Vagina (tissue), 2 donors: ENCODE measurements at regions not wholly inside any gene's neighbourhood (a gene's known extent, or its start where the extent isn't known, plus 50 kb on each side); places are given as distances from the start of the nearest gene placed in this dataset.
"Not testable (repeated sequence)": the region's sequence is repeated elsewhere in the genome, so short reads cannot be mapped to it uniquely, and the experiment has no call there.

Experiments
- DNase-seq, 2 donors: peaks; one replicate each; pipeline ENCODE4 v3.0.0-alpha.2; 2017; ENCODE audit errors: extremely low spot score in 2 of 2
- H3K27ac ChIP-seq: fragments of 200-600 bp; sonication (generic); one replicate; pipeline ENCODE4 v1.5.1; 2019
- H3K27me3 ChIP-seq: fragments of 200-600 bp; sonication (generic); one replicate; pipeline ENCODE4 v1.5.1; 2019
- H3K36me3 ChIP-seq, 2 donors: fragments of 200-600 bp; sonication (generic); one replicate each; pipeline ENCODE4 v1.5.1; 2017 to 2019
- H3K4me1 ChIP-seq: fragments of 200-600 bp; sonication (generic); one replicate; pipeline ENCODE4 v1.5.1; 2019
- H3K4me3 ChIP-seq, 2 donors: fragments of 200-600 bp; sonication (generic); 1 replicate in 1 of 2; 2 replicates in 1 of 2; pipeline ENCODE4 v1.5.1; 2016 to 2019
- H3K9me3 ChIP-seq: fragments of 200-600 bp; sonication (generic); one replicate; pipeline ENCODE4 v1.5.1; 2019
- POLR2A ChIP-seq, 2 donors: fragments of 450-650 bp; IDR thresholded peaks; one replicate each; pipeline ENCODE4 v1.6.1; 2017; ENCODE audit warnings: antibody characterized with exemption in 2 of 2, mild to moderate bottlenecking in 2 of 2, moderate library complexity in 2 of 2
- POLR2AphosphoS5 ChIP-seq, 2 donors: sonication (generic); formaldehyde crosslinking; IDR thresholded peaks; one replicate each; pipeline ENCODE4 v1.9.0; 2017; ENCODE audit warnings: antibody characterized with exemption in 2 of 2, mild to moderate bottlenecking in 2 of 2, low read depth in 1 of 2; ENCODE audit not compliant: insufficient read depth in 1 of 2
- intact Hi-C: fragments of 100-400 bp; cut with DNase I; formaldehyde crosslinking; loops from one replicate; pipeline ENCODE4 v1.15.1; 2023
- TF ChIP-seq, protein P1 (sequence below), 3 experiments: fragments of 450-650 bp in 2 of 3; fragments of 200-600 bp in 1 of 3; sonication (generic) in 1 of 3; IDR thresholded peaks; one replicate each; pipeline ENCODE4 v1.5.1; 2017 to 2019; ENCODE audit warnings: antibody characterized with exemption in 3 of 3, mild to moderate bottlenecking in 2 of 3, moderate library complexity in 2 of 3

DNA sequence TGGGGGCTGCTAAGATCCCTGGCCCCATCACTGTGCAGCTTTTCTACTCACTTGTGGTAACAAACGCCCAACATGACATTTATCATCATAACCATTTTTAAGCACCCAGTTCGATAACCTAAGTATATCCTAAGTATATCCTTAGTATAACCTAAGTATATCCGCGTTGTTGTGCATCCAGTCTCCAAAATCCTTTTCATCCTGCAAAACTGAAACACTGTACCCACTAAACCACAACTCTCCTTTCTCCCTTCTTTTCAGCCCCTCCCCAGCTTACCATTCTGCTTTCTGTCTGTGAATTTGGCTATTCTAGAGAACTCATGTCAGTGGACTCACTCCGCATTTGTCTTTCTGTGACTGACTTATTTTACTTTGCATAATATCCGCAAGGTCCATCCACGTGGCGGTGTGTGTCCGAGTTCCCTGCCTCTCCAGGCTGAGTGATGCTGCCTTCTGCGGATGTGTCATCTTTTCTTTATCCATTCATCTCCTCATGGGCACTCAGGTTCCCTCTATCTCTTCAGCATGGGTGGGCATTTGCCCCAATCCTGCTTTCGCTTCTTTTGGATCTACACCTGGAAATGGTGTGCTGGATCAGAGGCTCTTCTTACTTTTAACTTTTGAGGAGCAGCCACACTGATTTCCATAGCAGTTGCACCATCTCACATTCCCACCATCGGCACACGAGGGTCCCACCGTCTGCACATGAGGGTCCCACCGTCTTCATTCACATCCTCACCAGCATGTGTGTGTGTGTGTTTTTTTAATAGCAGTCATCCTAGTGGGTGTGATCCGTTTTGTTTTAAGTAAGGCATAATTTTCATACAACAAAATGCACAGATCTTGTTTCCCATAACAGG is 82.4 kb upstream of the CLDN5 start:
- TF ChIP-seq POLR2A (IDR thresholded peaks at IDR 0.05) (no peak), POLR2AphosphoS5 (IDR thresholded peaks at IDR 0.05; ENCODE audit: insufficient read depth in 1 of 2, low read depth in 1 of 2) (no peak)
- TF ChIP-seq, protein P1, sequence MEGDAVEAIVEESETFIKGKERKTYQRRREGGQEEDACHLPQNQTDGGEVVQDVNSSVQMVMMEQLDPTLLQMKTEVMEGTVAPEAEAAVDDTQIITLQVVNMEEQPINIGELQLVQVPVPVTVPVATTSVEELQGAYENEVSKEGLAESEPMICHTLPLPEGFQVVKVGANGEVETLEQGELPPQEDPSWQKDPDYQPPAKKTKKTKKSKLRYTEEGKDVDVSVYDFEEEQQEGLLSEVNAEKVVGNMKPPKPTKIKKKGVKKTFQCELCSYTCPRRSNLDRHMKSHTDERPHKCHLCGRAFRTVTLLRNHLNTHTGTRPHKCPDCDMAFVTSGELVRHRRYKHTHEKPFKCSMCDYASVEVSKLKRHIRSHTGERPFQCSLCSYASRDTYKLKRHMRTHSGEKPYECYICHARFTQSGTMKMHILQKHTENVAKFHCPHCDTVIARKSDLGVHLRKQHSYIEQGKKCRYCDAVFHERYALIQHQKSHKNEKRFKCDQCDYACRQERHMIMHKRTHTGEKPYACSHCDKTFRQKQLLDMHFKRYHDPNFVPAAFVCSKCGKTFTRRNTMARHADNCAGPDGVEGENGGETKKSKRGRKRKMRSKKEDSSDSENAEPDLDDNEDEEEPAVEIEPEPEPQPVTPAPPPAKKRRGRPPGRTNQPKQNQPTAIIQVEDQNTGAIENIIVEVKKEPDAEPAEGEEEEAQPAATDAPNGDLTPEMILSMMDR (IDR thresholded peaks at IDR 0.05): no peak
- peak overlapping the region; percentile 18 for H3K27ac ChIP-seq
- H3K27me3 ChIP-seq: no peaks in the 10 kb centered on the region
- no peaks in the 10 kb centered on the region for H3K9me3 ChIP-seq
- DNase-seq: no peak
- peaks cover 8% of the 10 kb centered on the region for H3K4me1 ChIP-seq
- intact Hi-C loops: loop anchor here (10.0 kb wide), 1 partner anchor 102 kb away; no protein-coding TSS in a partner anchor
- H3K4me3 ChIP-seq: no peak overlapping the region
- no peaks in the 10 kb centered on the region for H3K36me3 ChIP-seq

DNA sequence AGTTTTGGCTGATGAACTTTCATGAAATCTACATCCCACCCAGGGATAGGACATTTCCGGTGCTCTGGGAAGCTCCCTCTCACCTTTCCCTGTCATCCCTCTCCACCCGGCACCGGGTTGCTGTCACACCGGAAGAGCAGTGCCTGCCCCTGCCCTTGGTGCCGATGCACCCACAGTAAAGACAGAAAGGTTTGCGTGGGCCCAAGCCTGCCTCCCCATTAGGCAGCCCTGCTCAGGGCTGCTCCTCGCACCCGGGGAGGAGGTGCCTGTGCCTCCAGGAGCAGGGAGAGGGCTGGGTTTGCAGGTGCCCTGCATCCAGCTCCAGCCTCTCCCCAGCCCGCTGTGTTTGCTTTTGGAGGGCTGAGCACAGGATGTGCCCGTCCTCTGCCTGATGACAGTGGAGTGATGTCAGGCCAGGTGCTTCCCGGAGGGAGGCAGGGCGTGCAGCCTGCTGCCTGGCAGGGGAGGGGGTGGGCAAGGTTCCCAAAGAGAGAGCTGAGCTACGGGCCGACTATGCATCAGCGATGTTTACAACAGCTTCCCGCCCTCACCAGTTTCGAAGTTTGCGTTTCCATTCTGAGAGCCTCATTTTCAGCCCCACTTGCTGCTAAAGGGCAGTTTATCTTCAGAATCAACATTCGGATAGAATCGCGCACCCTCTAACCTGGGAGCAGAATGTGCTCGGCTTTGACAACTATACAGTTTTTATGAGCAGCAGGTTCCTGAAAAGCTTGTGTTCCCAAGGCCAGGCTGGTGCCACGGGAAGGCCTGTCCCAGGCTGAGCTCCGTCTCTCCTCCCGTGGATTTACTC is 83.2 kb upstream of the CLDN5 start:
- Histone ChIP-seq H3K4me3 (no peak overlapping the region), H3K27ac (peak overlapping the region; percentile 22), H3K27me3 (no peaks in the 10 kb centered on the region), H3K9me3 (no peaks in the 10 kb centered on the region), H3K4me1 (peaks cover 8% of the 10 kb centered on the region), H3K36me3 (no peaks in the 10 kb centered on the region)
- DNase-seq: no peak
- intact Hi-C loops: loop anchor here (10.0 kb wide), 1 partner anchor 103 kb away; no protein-coding TSS in a partner anchor
- TF ChIP-seq POLR2AphosphoS5 (IDR thresholded peaks at IDR 0.05; ENCODE audit: insufficient read depth in 1 of 2, low read depth in 1 of 2): peak; percentile 77 to 82
- TF ChIP-seq, protein P1 (IDR thresholded peaks at IDR 0.05): no peak
- TF ChIP-seq POLR2A (IDR thresholded peaks at IDR 0.05): no peak

DNA sequence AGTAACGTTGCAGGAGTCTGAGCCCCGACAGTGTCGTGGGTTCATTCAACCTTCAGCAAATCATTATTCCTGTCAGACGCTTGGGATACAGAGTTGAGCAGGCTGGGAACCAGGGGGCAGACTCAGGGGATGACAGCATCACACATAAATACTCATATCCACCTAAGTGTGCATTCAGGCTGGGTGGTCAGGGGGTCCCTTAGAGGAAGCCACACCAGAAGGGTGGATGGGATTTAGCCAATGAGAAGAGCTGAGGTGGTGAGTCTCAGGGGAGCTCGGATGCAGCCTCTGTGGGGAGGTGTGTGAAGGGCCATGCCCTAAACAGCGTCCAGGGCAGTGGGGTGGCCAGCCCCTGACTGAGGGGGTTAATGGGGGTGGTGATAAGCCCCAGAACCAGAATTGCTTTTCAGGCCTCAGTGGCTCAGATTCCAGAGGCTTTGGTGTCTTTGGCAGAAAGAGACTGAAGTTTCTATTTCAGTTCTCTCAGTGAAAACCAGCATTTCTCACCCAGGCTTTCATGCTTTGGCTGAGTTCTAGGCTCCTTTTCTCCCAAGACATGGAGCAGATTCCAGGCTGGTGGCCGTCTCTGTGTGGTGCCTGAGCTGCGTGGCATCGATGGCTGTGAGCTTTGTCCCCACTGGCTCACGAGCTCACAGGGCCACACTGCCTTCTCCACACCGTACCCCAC is 83.9 kb upstream of the CLDN5 start:
- intact Hi-C loops: loop anchor here (10.0 kb wide), 1 partner anchor 103 kb away; no protein-coding TSS in a partner anchor
- Histone ChIP-seq H3K27me3 (no peaks in the 10 kb centered on the region), H3K36me3 (no peaks in the 10 kb centered on the region), H3K4me1 (peaks cover 8% of the 10 kb centered on the region), H3K9me3 (no peaks in the 10 kb centered on the region), H3K4me3 (no peak overlapping the region), H3K27ac (peak overlapping the region; percentile 22)
- no peak for DNase-seq
- TF ChIP-seq, protein P1 (IDR thresholded peaks at IDR 0.05): no peak
- no peak for TF ChIP-seq POLR2AphosphoS5 (IDR thresholded peaks at IDR 0.05; ENCODE audit: insufficient read depth in 1 of 2, low read depth in 1 of 2)
- no peak for TF ChIP-seq POLR2A (IDR thresholded peaks at IDR 0.05)

DNA sequence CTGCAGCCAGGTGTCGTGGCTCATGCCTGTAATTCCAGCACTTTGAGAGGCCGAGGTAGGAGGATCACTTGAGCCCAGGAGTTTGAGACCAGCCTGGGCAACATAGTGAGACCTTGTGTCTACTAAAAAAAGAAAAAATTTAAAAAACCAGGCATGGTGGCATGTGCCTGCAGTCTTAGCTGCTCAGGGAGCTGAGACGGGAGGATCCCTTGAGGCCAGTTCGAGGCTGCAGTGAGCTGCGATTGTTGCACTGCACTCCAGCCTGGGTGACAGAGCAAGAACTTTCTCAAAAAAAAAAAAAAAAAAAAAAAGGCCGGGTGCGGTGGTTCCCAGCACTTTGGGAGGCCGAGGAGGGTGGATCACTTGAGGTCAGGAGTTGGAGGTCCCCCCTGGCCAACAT is 85.5 kb upstream of the CLDN5 start:
- H3K9me3 ChIP-seq, H3K27me3 ChIP-seq, H3K27ac ChIP-seq, H3K4me3 ChIP-seq, H3K4me1 ChIP-seq, DNase-seq, H3K36me3 ChIP-seq: not testable (repeated sequence)
- intact Hi-C loops: loop anchor here (10.0 kb wide), 1 partner anchor 105 kb away; no protein-coding TSS in a partner anchor
